Activated T-helper 17 cell treated with anti-CD3 and anti-CD28 coated beads, Interleukin-2, amount 50 U/mL, for 72 hours (primary cell): ENCODE measurements at regions not wholly inside any gene's neighbourhood (a gene's known extent, or its start where the extent isn't known, plus 50 kb on each side); places are given as distances from the start of the nearest gene placed in this dataset.

ENCODE experiments used
- ATAC-seq: fragments of 150-1000 bp; cut with Tn5 transposase; replicated peaks from 2 replicates; pipeline ENCODE4 v1.10.0; 2021; ENCODE audit warnings: mild to moderate bottlenecking, moderate library complexity
- H3K27ac Mint-ChIP-seq: one replicate; pipeline ENCODE4 v1.8.0; 2022; ENCODE audit warnings: mixed read lengths
- H3K27me3 Mint-ChIP-seq: one replicate; pipeline ENCODE4 v1.8.0; 2022; ENCODE audit warnings: mixed read lengths
- H3K36me3 Mint-ChIP-seq: one replicate; pipeline ENCODE4 v1.8.0; 2022; ENCODE audit warnings: low read depth, mild to moderate bottlenecking, mixed read lengths
- H3K4me1 Mint-ChIP-seq: one replicate; pipeline ENCODE4 v1.8.0; 2022; ENCODE audit warnings: mixed read lengths
- H3K4me3 Mint-ChIP-seq: one replicate; pipeline ENCODE4 v1.8.0; 2022; ENCODE audit warnings: mild to moderate bottlenecking, mixed read lengths
- H3K9me3 Mint-ChIP-seq: one replicate; pipeline ENCODE4 v1.8.0; 2022; ENCODE audit warnings: mixed read lengths

- H3K4me1 Mint-ChIP-seq, result no peaks in the 10 kb centered on the region
- H3K9me3 Mint-ChIP-seq, result no peaks in the 10 kb centered on the region
- no peaks in the 10 kb centered on the region for H3K27me3 Mint-ChIP-seq
- no peak for ATAC-seq
- no peak overlapping the region for H3K4me3 Mint-ChIP-seq
- no peak overlapping the region for H3K27ac Mint-ChIP-seq
- no peaks in the 10 kb centered on the region for H3K36me3 Mint-ChIP-seq
Measured at GRCh38 chr7:135808206-135808605, 59.6 kb upstream of the FAM180A start.

DNA sequence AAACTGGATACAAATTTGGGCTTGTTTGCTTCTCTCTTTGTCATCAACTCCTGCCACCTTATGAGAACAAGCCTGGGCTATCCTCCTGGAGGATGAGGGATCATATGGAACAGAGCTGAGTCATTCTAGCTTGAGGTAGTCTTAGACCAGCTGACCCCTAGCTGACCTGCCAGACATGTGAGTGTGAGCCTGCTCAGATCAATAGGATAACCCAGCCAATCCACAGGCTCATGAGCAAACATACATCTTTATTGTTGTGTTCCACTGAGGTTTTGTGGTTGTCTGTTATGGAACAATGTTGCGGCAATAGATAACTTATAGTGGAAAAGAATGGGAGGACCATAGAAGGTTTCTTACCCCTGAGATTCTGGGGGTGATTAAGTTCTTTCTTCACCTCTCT is 54.5 kb upstream of the FAM180A start:
- Mint-ChIP-seq H3K27ac (no peak overlapping the region), H3K36me3 (no peaks in the 10 kb centered on the region), H3K27me3 (no peaks in the 10 kb centered on the region), H3K4me1 (peaks cover 17% of the 10 kb centered on the region), H3K4me3 (no peak overlapping the region), H3K9me3 (no peaks in the 10 kb centered on the region)
- ATAC-seq, result peak; percentile 45

GRCh38 chr7:135802697-135803096 is 54.1 kb upstream of the FAM180A start:
- H3K4me1 Mint-ChIP-seq, result peaks cover 17% of the 10 kb centered on the region
- no peaks in the 10 kb centered on the region for H3K9me3 Mint-ChIP-seq
- ATAC-seq, result peak; percentile 47
- H3K27me3 Mint-ChIP-seq, result no peaks in the 10 kb centered on the region
- H3K36me3 Mint-ChIP-seq, result no peaks in the 10 kb centered on the region
- H3K27ac Mint-ChIP-seq, result no peak overlapping the region
- no peak overlapping the region for H3K4me3 Mint-ChIP-seq

GRCh38 chr7:135801877-135802276 is 53.3 kb upstream of the FAM180A start:
- H3K36me3 Mint-ChIP-seq, result no peaks in the 10 kb centered on the region
- H3K9me3 Mint-ChIP-seq, result no peaks in the 10 kb centered on the region
- H3K27me3 Mint-ChIP-seq, result no peaks in the 10 kb centered on the region
- H3K4me1 Mint-ChIP-seq, result peaks cover 23% of the 10 kb centered on the region
- H3K27ac Mint-ChIP-seq, result no peak overlapping the region
- H3K4me3 Mint-ChIP-seq, result no peak overlapping the region
- no peak for ATAC-seq

GRCh38 chr7:135801045-135801693 is 52.6 kb upstream of the FAM180A start:
- Mint-ChIP-seq H3K4me1 (peaks cover 27% of the 10 kb centered on the region), H3K27ac (peak overlapping the region; percentile 65), H3K27me3 (no peaks in the 10 kb centered on the region), H3K4me3 (peak overlapping the region; percentile 25), H3K9me3 (no peaks in the 10 kb centered on the region), H3K36me3 (no peaks in the 10 kb centered on the region)
- peak; percentile 72 for ATAC-seq

GRCh38 chr7:135800560-135800959 is 51.9 kb upstream of the FAM180A start:
- no peak for ATAC-seq
- Mint-ChIP-seq H3K4me1 (peaks cover 27% of the 10 kb centered on the region), H3K27ac (peak overlapping the region; percentile 65), H3K36me3 (no peaks in the 10 kb centered on the region), H3K27me3 (no peaks in the 10 kb centered on the region), H3K9me3 (no peaks in the 10 kb centered on the region), H3K4me3 (peak overlapping the region; percentile 25)

DNA sequence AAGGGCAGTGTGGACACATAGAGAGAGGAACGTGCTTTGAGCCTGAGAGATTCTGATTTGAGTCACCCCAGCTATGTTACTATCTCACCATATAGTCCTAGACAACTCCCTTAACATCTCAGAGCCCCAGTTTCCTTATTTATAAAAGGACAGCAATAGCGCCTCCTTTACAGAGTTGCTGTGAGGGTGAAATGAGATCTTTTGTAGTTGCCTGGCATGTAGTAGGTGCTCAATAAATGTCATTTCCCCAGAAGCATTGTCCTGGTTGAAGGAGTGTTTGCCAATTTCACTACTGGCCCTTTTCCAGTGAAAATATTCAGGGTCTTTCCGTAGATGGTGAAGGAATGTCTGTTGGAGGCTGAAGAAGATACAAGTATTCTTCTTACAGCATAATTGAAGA is 51.3 kb upstream of the FAM180A start:
- Mint-ChIP-seq H3K27me3 (no peaks in the 10 kb centered on the region), H3K4me3 (no peak overlapping the region), H3K4me1 (peaks cover 27% of the 10 kb centered on the region), H3K27ac (no peak overlapping the region), H3K9me3 (no peaks in the 10 kb centered on the region), H3K36me3 (no peaks in the 10 kb centered on the region)
- no peak for ATAC-seq
